Jurkat, Clone E6-1 (cell line): ENCODE measurements at regions not wholly inside any gene's neighbourhood (a gene's known extent, or its start where the extent isn't known, plus 50 kb on each side); places are given as distances from the start of the nearest gene placed in this dataset.
"Not testable (repeated sequence)": the region's sequence is repeated elsewhere in the genome, so short reads cannot be mapped to it uniquely, and the experiment has no call there.

Experiments
- DNase-seq: peaks from one replicate; pipeline ENCODE4 v3.0.0-alpha.2; 2011; ENCODE audit warnings: low read depth, low spot score
- H3K4me3 ChIP-seq: 2 replicates; pipeline ENCODE4 v1.5.1; 2011; ENCODE audit warnings: mild to moderate bottlenecking, low read length, control low read depth, moderate library complexity

GRCh38 chr16:13436641-13437412, 483.1 kb upstream of the ERCC4 start:
- peak; percentile 31 for DNase-seq
- H3K4me3 ChIP-seq: no peak overlapping the region

GRCh38 chr16:13437413-13437795, 482.6 kb upstream of the ERCC4 start:
- no peak overlapping the region for H3K4me3 ChIP-seq
- no peak for DNase-seq

- no peak for DNase-seq
Measured at GRCh38 chr16:13438064-13438463, 481.9 kb upstream of the ERCC4 start.

GRCh38 chr16:13439766-13440165, 480.2 kb upstream of the ERCC4 start:
- no peak overlapping the region for H3K4me3 ChIP-seq
- no peak for DNase-seq

More at GRCh38 chr16:13438064-13438463, 481.9 kb upstream of the ERCC4 start:
- H3K4me3 ChIP-seq: no peak overlapping the region

- no peak for DNase-seq
- H3K4me3 ChIP-seq: no peak overlapping the region
Measured at GRCh38 chr16:13441675-13442074, 478.3 kb upstream of the ERCC4 start.

GRCh38 chr16:13448346-13448745, 471.6 kb upstream of the ERCC4 start:
- no peak for DNase-seq

GRCh38 chr16:13453325-13453724, 466.6 kb upstream of the ERCC4 start:
- H3K4me3 ChIP-seq: no peak overlapping the region
- DNase-seq: no peak

More at GRCh38 chr16:13448346-13448745, 471.6 kb upstream of the ERCC4 start:
- H3K4me3 ChIP-seq: no peak overlapping the region

GRCh38 chr16:13453938-13454553, 465.9 kb upstream of the ERCC4 start:
- no peak overlapping the region for H3K4me3 ChIP-seq
- peak; percentile 37 for DNase-seq

- DNase-seq: no peak
- no peak overlapping the region for H3K4me3 ChIP-seq
Measured at GRCh38 chr16:13463619-13464018, 456.3 kb upstream of the ERCC4 start.

- no peak for DNase-seq
- H3K4me3 ChIP-seq: no peak overlapping the region
Measured at GRCh38 chr16:13471036-13471435, 448.9 kb upstream of the ERCC4 start.

GRCh38 chr16:13478991-13479390, 441.0 kb upstream of the ERCC4 start:
- no peak overlapping the region for H3K4me3 ChIP-seq
- DNase-seq: no peak

- no peak overlapping the region for H3K4me3 ChIP-seq
- DNase-seq: no peak
Measured at GRCh38 chr16:13479549-13479948, 440.4 kb upstream of the ERCC4 start.

- DNase-seq: no peak
- no peak overlapping the region for H3K4me3 ChIP-seq
Measured at GRCh38 chr16:13480801-13481200, 439.2 kb upstream of the ERCC4 start.

- DNase-seq: no peak
- no peak overlapping the region for H3K4me3 ChIP-seq
Measured at GRCh38 chr16:13483121-13483520, 436.8 kb upstream of the ERCC4 start.

GRCh38 chr16:13489416-13489815, 430.5 kb upstream of the ERCC4 start:
- not testable (repeated sequence) for DNase-seq

GRCh38 chr16:13492046-13492445, 427.9 kb upstream of the ERCC4 start:
- no peak for DNase-seq

More at GRCh38 chr16:13489416-13489815, 430.5 kb upstream of the ERCC4 start:
- H3K4me3 ChIP-seq: not testable (repeated sequence)

GRCh38 chr16:13503960-13504635, 415.9 kb upstream of the ERCC4 start:
- no peak overlapping the region for H3K4me3 ChIP-seq
- no peak for DNase-seq

More at GRCh38 chr16:13492046-13492445, 427.9 kb upstream of the ERCC4 start:
- H3K4me3 ChIP-seq: no peak overlapping the region

- H3K4me3 ChIP-seq: no peak overlapping the region
- peak; percentile 16 for DNase-seq
Measured at GRCh38 chr16:13507530-13507929, 412.4 kb upstream of the ERCC4 start.

- H3K4me3 ChIP-seq: no peak overlapping the region
- no peak for DNase-seq
Measured at GRCh38 chr16:13510425-13511151, 409.4 kb upstream of the ERCC4 start.
